GM18508 (cell line): ENCODE measurements at regions not wholly inside any gene's neighbourhood (a gene's known extent, or its start where the extent isn't known, plus 50 kb on each side); places are given as distances from the start of the nearest gene placed in this dataset.

Experiments used
- ATAC-seq: cut with Tn5 transposase; IDR thresholded peaks from one replicate; pipeline ENCODE4 v1.9.1; 2021; ENCODE audit warnings: moderate number of reproducible peaks; ENCODE audit not compliant: insufficient read depth, unreplicated experiment

DNA sequence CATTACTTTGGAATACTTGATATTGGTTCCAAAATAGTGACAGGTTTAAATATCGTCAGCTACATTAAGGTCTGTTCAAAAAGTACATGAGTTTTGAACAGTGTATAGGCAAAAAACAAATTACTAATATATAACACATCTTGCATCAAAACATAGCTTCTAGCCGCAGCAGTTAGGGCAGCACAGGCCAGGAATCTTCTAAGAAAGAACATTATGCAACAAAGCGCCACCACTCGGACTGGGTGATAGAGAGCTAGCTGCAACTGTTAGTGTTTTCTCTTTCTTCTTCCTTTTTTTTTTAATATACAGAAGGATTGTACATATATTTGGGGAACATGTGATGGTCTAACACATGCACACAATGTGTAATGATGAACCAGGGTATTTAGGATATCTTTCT is 504.5 kb downstream of the NR2F1-AS1 start:
- ATAC-seq, result no peak

DNA sequence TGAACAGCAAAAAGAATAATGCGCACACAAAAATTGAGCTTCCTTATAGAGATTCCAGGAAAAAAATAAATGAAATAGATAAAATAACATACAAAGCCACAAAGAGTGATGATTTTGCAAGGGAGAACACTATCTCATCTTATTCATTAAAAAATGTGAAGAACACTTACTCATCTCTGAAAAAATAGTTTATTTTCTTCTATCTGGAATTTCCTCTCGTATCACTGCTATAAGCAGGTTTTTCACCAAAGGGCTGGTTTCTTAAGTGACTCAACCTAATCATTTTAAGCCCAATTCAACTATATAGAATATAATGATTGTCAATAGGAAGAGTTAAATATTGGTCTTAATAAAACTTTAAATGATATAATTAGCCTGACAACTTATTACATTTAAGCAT is 504.9 kb downstream of the NR2F1-AS1 start:
- no peak for ATAC-seq

DNA sequence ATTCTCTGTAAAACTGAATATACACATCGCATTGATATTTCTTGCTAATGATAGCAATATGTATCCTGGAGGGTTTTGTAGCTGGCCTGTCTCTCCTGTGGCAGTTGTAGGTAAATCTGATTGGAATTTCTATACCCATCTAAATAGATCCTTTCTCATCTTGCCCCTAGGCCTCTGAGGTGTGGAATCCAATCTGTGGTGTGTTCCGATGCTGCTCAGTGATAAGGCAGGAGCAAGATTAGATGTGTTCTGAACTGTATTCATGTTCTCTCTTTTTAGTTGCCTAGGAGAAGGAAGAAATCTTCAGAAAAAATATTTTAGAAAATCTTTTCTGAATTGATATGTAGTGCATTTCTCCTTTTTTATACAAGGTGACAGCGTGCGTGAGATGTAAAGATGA is 507.5 kb downstream of the NR2F1-AS1 start:
- no peak for ATAC-seq

- no peak for ATAC-seq
Observed at GRCh38 chr5:93072831-93073459, 508.1 kb downstream of the NR2F1-AS1 start.

GRCh38 chr5:93071710-93072109 is 509.3 kb downstream of the NR2F1-AS1 start:
- no peak for ATAC-seq

DNA sequence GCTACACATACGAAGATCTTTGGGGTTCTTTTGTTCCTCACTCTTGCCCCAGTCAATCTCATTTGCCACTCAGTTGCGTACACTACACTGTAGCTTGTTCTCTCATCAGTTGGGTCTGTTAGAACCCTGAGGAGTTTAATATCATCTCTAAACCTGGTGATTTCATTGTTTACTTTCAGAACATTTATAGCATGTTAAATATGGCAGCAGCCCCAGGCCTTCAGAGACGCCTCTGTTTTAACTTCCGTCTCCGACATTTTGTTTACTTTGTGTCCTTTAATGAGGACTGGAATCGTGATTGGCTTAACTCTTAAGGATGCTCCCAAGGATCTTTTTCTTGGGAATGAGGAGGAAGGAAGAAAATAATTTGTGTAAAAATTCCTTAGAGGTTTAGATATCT is 510.1 kb downstream of the NR2F1-AS1 start:
- no peak for ATAC-seq

DNA sequence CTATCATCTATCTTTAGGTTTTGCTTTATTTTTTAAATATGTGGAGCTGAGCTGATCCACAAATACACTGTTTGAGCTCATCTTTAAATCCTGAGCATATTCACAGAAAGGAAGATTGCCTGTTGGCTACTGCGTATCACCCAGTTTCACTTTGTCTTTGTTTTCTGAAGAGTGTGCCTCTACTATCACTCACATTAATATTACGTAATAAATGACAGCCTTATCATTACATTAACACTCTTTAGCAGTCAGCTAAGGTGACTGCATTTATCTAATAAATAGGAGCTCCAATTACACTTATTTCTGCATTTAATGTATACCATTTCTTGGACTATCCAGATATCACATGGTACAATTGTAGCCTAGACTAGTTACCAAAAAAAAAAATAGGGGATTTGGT is 511.7 kb downstream of the NR2F1-AS1 start:
- no peak for ATAC-seq

GRCh38 chr5:93062548-93062947 is 518.5 kb downstream of the NR2F1-AS1 start:
- no peak for ATAC-seq

- ATAC-seq, result no peak
Observed at GRCh38 chr5:93058309-93058708, 522.7 kb downstream of the NR2F1-AS1 start.

DNA sequence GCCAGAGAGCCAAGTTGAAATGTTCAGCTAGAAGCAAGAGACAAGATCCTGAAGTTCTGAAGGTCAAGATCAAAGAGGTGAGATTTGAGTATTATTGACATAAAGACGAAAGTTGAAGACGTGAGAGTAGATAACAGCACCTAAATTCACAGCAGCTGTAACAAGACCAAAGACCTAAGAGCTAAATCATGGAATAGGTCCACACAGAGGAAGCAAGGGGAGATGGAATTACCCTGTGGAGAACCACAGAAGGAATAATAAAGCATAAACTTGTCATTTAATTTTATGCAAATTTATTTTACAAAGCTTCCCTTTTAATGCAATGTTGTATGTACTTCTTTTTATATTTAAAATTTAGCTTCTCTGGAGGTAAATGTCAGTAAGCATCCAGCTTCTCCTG is 523.7 kb downstream of the NR2F1-AS1 start:
- ATAC-seq, result no peak

DNA sequence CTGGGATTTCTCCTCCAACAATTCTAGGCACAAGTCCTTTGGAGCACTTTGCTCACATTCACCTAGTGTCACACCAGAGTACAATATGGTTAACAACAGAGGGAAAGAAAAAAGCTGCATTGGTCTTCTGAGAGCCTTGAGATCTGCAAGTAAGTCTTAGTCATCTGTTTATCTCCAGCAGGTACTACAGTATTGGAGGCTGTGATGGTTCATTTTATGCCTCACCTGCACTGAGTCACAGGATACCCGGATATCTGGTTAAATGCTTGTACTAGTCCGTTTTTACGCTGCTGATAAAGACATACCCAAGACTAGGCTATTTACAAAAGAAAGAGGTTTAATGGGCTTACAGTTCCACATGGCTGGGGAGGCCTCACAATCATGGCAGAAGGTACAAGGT is 525.0 kb downstream of the NR2F1-AS1 start:
- no peak for ATAC-seq

- no peak for ATAC-seq
Observed at GRCh38 chr5:93055561-93055960, 525.5 kb downstream of the NR2F1-AS1 start.

DNA sequence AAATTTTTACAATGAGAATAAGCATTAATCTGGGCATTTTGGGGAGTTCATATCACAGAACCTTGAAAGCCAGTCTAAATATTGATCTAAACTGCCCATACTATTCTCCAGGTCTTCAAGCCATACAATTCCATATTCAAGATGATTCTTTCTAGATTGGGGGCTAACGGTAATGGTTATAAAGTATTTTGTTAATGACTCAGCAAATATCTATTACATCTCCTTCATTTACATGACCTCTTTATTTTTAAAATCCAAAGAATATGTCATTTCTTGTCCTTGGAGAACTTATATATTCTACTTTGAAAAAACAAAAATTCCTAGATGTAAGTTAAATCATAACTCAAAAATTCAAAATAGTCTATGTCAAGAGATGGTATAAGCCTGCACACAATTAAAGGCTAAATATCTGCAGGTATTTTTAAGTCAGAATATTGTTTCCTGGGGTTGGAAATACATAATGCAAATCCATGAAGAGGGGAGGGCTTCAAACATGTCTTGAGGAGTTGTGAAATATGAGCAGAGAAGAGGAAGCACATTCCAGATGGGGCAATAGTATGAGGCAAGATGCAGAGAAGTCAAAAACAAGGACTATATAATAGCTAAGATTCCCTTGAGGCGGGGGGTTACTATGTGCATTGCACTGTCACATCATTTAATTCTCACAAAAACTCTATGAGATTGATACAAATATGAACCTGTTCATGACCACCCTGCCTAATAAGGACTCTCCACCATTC is 526.4 kb downstream of the NR2F1-AS1 start:
- ATAC-seq, result no peak

DNA sequence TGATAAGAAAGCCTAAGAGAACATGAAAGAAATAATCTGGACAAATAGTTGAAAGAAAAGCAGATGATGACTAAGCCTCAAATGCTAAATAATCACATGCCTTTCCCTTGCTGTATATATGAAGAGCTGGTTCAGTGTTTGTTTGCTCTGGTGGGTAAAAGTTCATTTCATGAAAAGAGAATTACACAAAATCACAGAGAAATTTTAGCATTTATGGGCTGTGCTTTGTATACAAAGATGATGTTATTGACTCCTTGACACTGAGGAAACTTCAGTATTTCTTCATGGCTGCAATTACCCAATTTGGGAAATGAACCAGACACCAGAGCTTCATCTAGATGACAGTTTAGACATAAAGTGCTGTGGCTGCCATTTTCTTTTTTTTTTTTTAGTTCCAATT is 527.2 kb downstream of the NR2F1-AS1 start:
- ATAC-seq, result no peak

DNA sequence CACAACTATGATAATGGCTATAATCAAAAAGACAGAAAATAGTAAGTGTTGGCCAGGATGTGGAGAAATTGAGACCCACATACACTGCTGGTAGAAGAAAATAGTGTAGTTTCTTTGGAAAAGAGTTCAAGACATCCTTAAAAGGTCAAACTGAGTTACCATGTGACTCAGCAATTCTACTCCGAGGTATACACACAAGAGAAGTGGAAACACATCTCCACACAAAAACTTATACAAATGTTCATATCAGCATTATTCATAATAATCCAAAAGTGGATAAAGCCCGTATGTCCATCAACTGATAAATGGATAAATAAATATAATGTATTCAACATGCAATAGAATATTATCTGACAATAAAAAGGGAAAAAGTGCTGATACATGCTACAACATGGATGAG is 532.2 kb downstream of the NR2F1-AS1 start:
- no peak for ATAC-seq

- ATAC-seq, result no peak
Observed at GRCh38 chr5:93044859-93045666, 536.0 kb downstream of the NR2F1-AS1 start.

- ATAC-seq, result no peak
Observed at GRCh38 chr5:93039888-93040287, 541.1 kb downstream of the NR2F1-AS1 start.

- no peak for ATAC-seq
Observed at GRCh38 chr5:93034621-93035590, 546.1 kb downstream of the NR2F1-AS1 start.

DNA sequence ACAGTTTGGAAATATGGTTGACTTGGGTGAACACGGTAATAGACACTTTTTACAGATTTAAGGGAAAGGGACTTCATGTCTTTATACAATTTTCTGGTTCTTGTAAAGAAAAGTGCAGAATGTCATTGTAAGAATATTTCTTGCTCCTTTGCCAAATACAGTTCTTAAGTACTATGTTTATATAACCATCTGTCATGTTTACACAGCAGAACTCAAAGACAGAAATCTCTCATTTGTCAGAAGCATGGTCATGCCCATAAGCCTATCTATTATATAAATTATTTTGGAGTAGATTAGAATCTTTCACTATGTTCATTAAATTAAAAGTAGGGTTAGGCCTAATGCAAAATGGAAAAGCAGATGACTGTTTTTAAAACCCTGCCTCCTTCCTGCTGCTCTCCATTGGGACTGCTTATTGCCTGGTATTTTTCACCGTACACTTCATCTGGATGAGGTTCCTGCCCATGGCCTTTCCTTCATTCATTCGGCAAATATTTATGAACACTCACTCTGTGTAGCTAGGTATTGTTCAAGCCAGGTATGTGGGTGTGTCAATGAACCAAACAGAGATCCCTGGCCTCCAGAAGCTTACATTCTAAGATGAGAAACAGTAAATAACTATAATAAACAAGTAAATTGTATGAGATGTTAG is 558.1 kb downstream of the NR2F1-AS1 start:
- no peak for ATAC-seq

- ATAC-seq, result no peak
Observed at GRCh38 chr5:93022211-93022610, 558.8 kb downstream of the NR2F1-AS1 start.
